ENCODE measurements at regions not wholly inside any gene's neighbourhood (a gene's known extent, or its start where the extent isn't known, plus 50 kb on each side); places are given as distances from the start of the nearest gene placed in this dataset.

GRCh38 chr6:120214088-120214499 lies 864.5 kb upstream of the MAN1A1 start:
- H3K4me3 ChIP-seq (ENCODE audit: low read depth, low read length), result no peak overlapping the region
- no peak for TF ChIP-seq CTCF (IDR thresholded peaks at IDR 0.05; ENCODE audit: insufficient read depth, low read depth, low read length)
- no peak for DNase-seq (ENCODE audit: low read depth)

- peak; percentile 75 for DNase-seq (ENCODE audit: low read depth)
- H3K4me3 ChIP-seq (ENCODE audit: low read depth, low read length), result no peak overlapping the region
- no peak for TF ChIP-seq CTCF (IDR thresholded peaks at IDR 0.05; ENCODE audit: insufficient read depth, low read depth, low read length)
Observed at GRCh38 chr6:120211955-120212792, 862.6 kb upstream of the MAN1A1 start.

- TF ChIP-seq CTCF (IDR thresholded peaks at IDR 0.05; ENCODE audit: insufficient read depth, low read depth, low read length), result no peak
- no peak for DNase-seq (ENCODE audit: low read depth)
- H3K4me3 ChIP-seq (ENCODE audit: low read depth, low read length), result no peak overlapping the region
Observed at GRCh38 chr6:120202878-120203277, 853.3 kb upstream of the MAN1A1 start.

- no peak for TF ChIP-seq CTCF (IDR thresholded peaks at IDR 0.05; ENCODE audit: insufficient read depth, low read depth, low read length)
Observed at GRCh38 chr6:120200853-120201252, 851.3 kb upstream of the MAN1A1 start.

GRCh38 chr6:120198033-120198432 lies 848.5 kb upstream of the MAN1A1 start:
- no peak for TF ChIP-seq CTCF (IDR thresholded peaks at IDR 0.05; ENCODE audit: insufficient read depth, low read depth, low read length)
- DNase-seq (ENCODE audit: low read depth), result peak; percentile 62
- no peak overlapping the region for H3K4me3 ChIP-seq (ENCODE audit: low read depth, low read length)

More at GRCh38 chr6:120200853-120201252, 851.3 kb upstream of the MAN1A1 start:
- DNase-seq (ENCODE audit: low read depth), result no peak
- H3K4me3 ChIP-seq (ENCODE audit: low read depth, low read length), result no peak overlapping the region

- no peak for TF ChIP-seq CTCF (IDR thresholded peaks at IDR 0.05; ENCODE audit: insufficient read depth, low read depth, low read length)
- no peak for DNase-seq (ENCODE audit: low read depth)
- no peak overlapping the region for H3K4me3 ChIP-seq (ENCODE audit: low read depth, low read length)
Observed at GRCh38 chr6:120186080-120186479, 836.5 kb upstream of the MAN1A1 start.
